Natural killer cell (primary cell): ENCODE measurements at regions not wholly inside any gene's neighbourhood (a gene's known extent, or its start where the extent isn't known, plus 50 kb on each side); places are given as distances from the start of the nearest gene placed in this dataset.

ENCODE experiments used
- ATAC-seq, 3 donors: fragments of 150-1000 bp in 2 of 3; fragments of 200-7000 bp in 1 of 3; cut with Tn5 transposase; 1 replicate in 1 of 3; 2 replicates in 2 of 3; pipeline ENCODE4 v1.10.0; 2021; ENCODE audit warnings: mild to moderate bottlenecking in 2 of 3, moderate library complexity in 2 of 3
- DNase-seq, 2 donors: peaks; one replicate each; pipeline versions ENCODE4 v3.0.0 to v3.0.0-alpha.2; 2013 to 2021; ENCODE audit warnings: mixed read lengths in 1 of 2
- H3K27ac ChIP-seq: one replicate; pipeline ENCODE4 v1.5.1; 2013; ENCODE audit warnings: mild to moderate bottlenecking, low read length
- H3K27me3 ChIP-seq: one replicate; pipeline ENCODE4 v1.6.1; 2013; ENCODE audit warnings: low read length; ENCODE audit not compliant: control insufficient read depth, insufficient read depth
- H3K36me3 ChIP-seq: one replicate; pipeline ENCODE4 v1.6.1; 2013; ENCODE audit warnings: low read length; ENCODE audit not compliant: control insufficient read depth, insufficient read depth
- H3K4me1 ChIP-seq: one replicate; pipeline ENCODE4 v1.6.1; 2013; ENCODE audit warnings: low read length; ENCODE audit not compliant: control insufficient read depth, insufficient read depth
- H3K4me3 ChIP-seq: one replicate; pipeline ENCODE4 v1.5.1; 2013; ENCODE audit warnings: low read length
- H3K9me3 ChIP-seq: one replicate; pipeline ENCODE4 v1.6.1; 2013; ENCODE audit warnings: low read length; ENCODE audit not compliant: control insufficient read depth, insufficient read depth
- H3K27ac Mint-ChIP-seq, 2 donors: one replicate each; pipeline ENCODE4 v1.8.0; 2022; ENCODE audit warnings: mild to moderate bottlenecking in 2 of 2, mixed read lengths in 2 of 2, moderate library complexity in 1 of 2
- H3K27me3 Mint-ChIP-seq, 2 donors: one replicate each; pipeline ENCODE4 v1.8.0; 2022; ENCODE audit warnings: low read depth in 2 of 2, mixed read lengths in 2 of 2
- H3K36me3 Mint-ChIP-seq: one replicate; pipeline ENCODE4 v1.8.0; 2022; ENCODE audit warnings: mixed read lengths
- H3K4me1 Mint-ChIP-seq, 2 donors: one replicate each; pipeline ENCODE4 v1.8.0; 2022; ENCODE audit warnings: mixed read lengths in 2 of 2
- H3K4me3 Mint-ChIP-seq: one replicate; pipeline ENCODE4 v1.8.0; 2022; ENCODE audit warnings: mild to moderate bottlenecking, moderate library complexity, mixed read lengths
- H3K9me3 Mint-ChIP-seq, 2 donors: one replicate each; pipeline ENCODE4 v1.8.0; 2022; ENCODE audit warnings: mixed read lengths in 2 of 2
- WGBS: methylation state at CpG from one replicate; pipeline ENCODE4 v1.1.7; 2013; ENCODE audit warnings: missing lambda C conversion rate; ENCODE audit not compliant: insufficient coverage; 5-methylcytosine and 5-hydroxymethylcytosine counted together
- intact Hi-C: fragments of 100-400 bp; cut with micrococcal nuclease; formaldehyde crosslinking; loops from one replicate; pipeline ENCODE4 v1.14.2; 2022
- TF ChIP-seq, protein P1 (sequence below): fragments of 200-600 bp; IDR thresholded peaks from one replicate; pipeline ENCODE4 v1.8.0; 2022; ENCODE audit warnings: antibody characterized with exemption

DNA sequence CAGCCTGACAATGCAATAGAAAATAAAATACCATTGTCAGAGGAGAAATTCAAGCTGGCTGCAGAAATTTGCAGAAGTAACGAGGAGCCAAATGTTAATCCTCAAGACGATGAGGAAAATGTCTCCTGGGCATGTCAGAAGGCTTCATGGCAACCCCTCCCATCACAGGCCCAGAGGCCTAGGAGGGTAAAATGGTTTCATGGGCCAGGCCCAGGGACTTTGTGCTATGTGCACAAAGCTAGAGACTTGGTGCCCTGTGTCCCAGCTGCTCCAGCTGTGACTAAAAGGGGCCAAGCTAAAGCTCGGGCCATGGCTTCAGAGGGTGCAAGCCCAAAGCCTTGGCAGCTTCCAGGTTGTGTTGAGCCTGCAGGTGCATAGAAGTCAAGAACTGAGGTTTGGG, 431.7 kb downstream of the LMO7 start:
- Mint-ChIP-seq H3K27ac (no peak overlapping the region), H3K4me3 (no peak overlapping the region), H3K27me3 (no peaks in the 10 kb centered on the region), H3K36me3 (no peaks in the 10 kb centered on the region), H3K4me1 (no peaks in the 10 kb centered on the region), H3K9me3 (peaks cover 16 to 20% of the 10 kb centered on the region in 2 donors)
- Histone ChIP-seq H3K9me3 (peaks cover 8% of the 10 kb centered on the region), H3K27me3 (no peaks in the 10 kb centered on the region), H3K4me1 (no peaks in the 10 kb centered on the region), H3K36me3 (no peaks in the 10 kb centered on the region), H3K27ac (no peak overlapping the region), H3K4me3 (no peak overlapping the region)
- WGBS, result 90% methylated on average over 3 of the region's 3 CpGs
- TF ChIP-seq, protein P1, sequence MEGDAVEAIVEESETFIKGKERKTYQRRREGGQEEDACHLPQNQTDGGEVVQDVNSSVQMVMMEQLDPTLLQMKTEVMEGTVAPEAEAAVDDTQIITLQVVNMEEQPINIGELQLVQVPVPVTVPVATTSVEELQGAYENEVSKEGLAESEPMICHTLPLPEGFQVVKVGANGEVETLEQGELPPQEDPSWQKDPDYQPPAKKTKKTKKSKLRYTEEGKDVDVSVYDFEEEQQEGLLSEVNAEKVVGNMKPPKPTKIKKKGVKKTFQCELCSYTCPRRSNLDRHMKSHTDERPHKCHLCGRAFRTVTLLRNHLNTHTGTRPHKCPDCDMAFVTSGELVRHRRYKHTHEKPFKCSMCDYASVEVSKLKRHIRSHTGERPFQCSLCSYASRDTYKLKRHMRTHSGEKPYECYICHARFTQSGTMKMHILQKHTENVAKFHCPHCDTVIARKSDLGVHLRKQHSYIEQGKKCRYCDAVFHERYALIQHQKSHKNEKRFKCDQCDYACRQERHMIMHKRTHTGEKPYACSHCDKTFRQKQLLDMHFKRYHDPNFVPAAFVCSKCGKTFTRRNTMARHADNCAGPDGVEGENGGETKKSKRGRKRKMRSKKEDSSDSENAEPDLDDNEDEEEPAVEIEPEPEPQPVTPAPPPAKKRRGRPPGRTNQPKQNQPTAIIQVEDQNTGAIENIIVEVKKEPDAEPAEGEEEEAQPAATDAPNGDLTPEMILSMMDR, result no peak
- DNase-seq, result no peak
- intact Hi-C loops, result no loop called here
- ATAC-seq, result no peak

DNA sequence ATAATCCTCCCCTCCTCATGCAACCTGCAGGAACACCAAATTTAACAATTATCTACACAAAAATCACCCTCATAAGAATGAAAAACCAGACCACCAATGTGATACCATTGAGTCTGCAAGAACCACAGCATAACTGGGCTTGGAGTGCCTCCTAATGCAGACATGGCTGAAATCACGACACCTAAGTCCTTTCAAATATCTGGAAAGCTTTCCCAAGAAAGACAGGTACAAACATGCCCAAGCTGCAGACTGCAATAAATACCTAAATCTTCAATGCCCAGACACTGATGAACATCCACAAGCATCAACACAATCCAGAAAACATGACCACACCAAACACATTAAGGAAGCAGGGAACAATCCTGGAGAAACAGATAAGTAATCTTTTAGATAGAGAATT, 417.1 kb downstream of the LMO7 start:
- no peaks in the 10 kb centered on the region for H3K4me1 ChIP-seq
- no peaks in the 10 kb centered on the region for H3K4me1 Mint-ChIP-seq
- TF ChIP-seq, protein P1, result no peak

DNA sequence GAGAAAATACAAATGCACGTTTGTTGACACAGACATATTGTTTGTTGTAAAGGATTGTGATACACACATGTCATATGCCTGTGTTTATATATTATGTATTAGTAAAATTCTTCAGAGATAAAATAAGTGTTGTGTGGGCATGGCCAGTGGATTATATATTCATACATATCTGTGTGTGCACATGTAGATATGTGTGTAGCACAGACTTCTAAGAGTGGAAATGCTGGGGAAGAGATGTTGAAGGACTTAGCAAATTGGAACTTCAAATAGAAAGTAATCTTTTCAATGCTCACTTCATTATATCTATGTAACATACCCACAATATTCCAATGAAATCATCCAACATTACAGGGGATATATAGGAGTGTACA, 413.2 kb downstream of the LMO7 start:
- Histone ChIP-seq H3K36me3 (no peaks in the 10 kb centered on the region), H3K27me3 (no peaks in the 10 kb centered on the region), H3K4me3 (no peak overlapping the region), H3K27ac (no peak overlapping the region), H3K9me3 (no peaks in the 10 kb centered on the region), H3K4me1 (no peaks in the 10 kb centered on the region)
- Mint-ChIP-seq H3K4me1 (no peaks in the 10 kb centered on the region), H3K36me3 (no peaks in the 10 kb centered on the region), H3K9me3 (peaks cover 5 to 12% of the 10 kb centered on the region in 2 donors), H3K4me3 (no peak overlapping the region), H3K27ac (no peak overlapping the region), H3K27me3 (no peaks in the 10 kb centered on the region)
- intact Hi-C loops, result no loop called here
- WGBS, result 100% methylated on average over 1 of the region's 1 CpG
- DNase-seq, result no peak
- TF ChIP-seq, protein P1, result no peak
- ATAC-seq, result no peak

More for the DNA sequence above, 417.1 kb downstream of the LMO7 start:
- H3K36me3 Mint-ChIP-seq, result no peaks in the 10 kb centered on the region
- intact Hi-C loops, result no loop called here
- H3K9me3 Mint-ChIP-seq, result peaks cover 12 to 16% of the 10 kb centered on the region in 2 donors
- WGBS, result 77% methylated on average over 1 of the region's 1 CpG
- H3K27me3 Mint-ChIP-seq, result no peaks in the 10 kb centered on the region
- DNase-seq, result no peak
- H3K27ac Mint-ChIP-seq, result no peak overlapping the region
- no peak overlapping the region for H3K4me3 Mint-ChIP-seq
- no peak for ATAC-seq
- Histone ChIP-seq H3K27ac (no peak overlapping the region), H3K4me3 (no peak overlapping the region), H3K27me3 (no peaks in the 10 kb centered on the region), H3K9me3 (no peaks in the 10 kb centered on the region), H3K36me3 (no peaks in the 10 kb centered on the region)

DNA sequence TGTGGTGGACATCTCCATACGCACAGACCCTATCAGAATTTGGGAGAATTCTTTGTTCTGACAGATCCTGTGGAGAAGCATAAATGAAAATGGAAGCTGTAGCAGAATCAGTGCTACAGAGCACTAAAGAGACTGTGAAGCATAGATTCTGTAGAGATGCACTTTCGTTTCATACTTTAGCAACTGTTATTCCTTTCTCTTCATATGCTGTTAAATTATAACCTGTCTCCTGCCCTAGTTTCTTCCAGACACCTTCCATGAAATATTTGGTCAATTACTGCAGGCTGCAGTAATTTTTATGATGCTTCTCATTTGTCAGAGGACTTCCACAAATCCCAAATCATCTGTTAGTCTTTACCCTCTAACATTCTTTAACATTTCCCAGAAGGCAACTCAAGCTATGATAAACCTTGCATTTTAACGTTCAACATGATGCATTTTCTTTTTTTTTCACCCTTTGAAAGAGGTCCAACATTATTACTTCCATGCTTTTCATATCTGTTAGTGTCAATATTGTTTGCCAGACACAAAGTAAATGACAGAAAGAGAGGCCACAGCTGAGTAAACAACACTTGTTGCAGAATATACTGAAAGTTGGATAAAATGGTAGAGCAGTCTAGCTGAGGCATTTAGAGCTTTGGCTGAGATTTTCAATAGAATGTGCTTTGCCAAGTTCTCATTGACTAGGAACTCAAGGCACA, 412.7 kb downstream of the LMO7 start:
- Histone ChIP-seq H3K27me3 (no peaks in the 10 kb centered on the region), H3K9me3 (no peaks in the 10 kb centered on the region), H3K27ac (no peak overlapping the region), H3K4me3 (no peak overlapping the region), H3K4me1 (no peaks in the 10 kb centered on the region), H3K36me3 (no peaks in the 10 kb centered on the region)
- Mint-ChIP-seq H3K4me3 (no peak overlapping the region), H3K27me3 (no peaks in the 10 kb centered on the region), H3K4me1 (no peaks in the 10 kb centered on the region), H3K9me3 (peaks cover 5 to 12% of the 10 kb centered on the region in 2 donors), H3K36me3 (no peaks in the 10 kb centered on the region), H3K27ac (no peak overlapping the region)
- DNase-seq (no peak), ATAC-seq (no peak)
- TF ChIP-seq, protein P1, result no peak
- 69% methylated on average over 3 of the region's 3 CpGs for WGBS
- intact Hi-C loops, result no loop called here
